Endothelial cell of umbilical vein (primary cell): ENCODE measurements at regions not wholly inside any gene's neighbourhood (a gene's known extent, or its start where the extent isn't known, plus 50 kb on each side); places are given as distances from the start of the nearest gene placed in this dataset.

ENCODE experiments used
- BruUV-seq: library from RNA; stranded (reverse); fragments of 400-500 nt; replicated peaks from 2 replicates; lab custom pipeline; 2021; lab: Mats Ljungman, UMichigan
- CTCF ChIA-PET: fragments of 300-600, 350-600 bp; sonication (Branson Sonifier 250); formaldehyde crosslinking; loops from one replicate; lab custom pipeline; 2021; ENCODE audit warnings: antibody characterized with exemption, inconsistent platforms; lab: Charles Lee
- POLR2A ChIA-PET: fragments of 300-600, 350-600 bp; sonication (Branson Sonifier 250); formaldehyde crosslinking; loops from one replicate; lab custom pipeline; 2021; ENCODE audit warnings: antibody characterized with exemption, inconsistent platforms; lab: Charles Lee
- DNase-seq: peaks from one replicate; pipeline ENCODE4 v3.0.0-alpha.2; 2011; ENCODE audit warnings: low read depth, low spot score
- FAIRE-seq: peaks from 2 replicates; lab custom pipeline; 2011; peaks lifted over from hg19 to GRCh38; lab: Jason Lieb, UNC
- H2AFZ ChIP-seq: 2 replicates; pipeline ENCODE4 v1.6.0; 2012; ENCODE audit warnings: low read depth, low read length, control low read depth, inconsistent platforms
- H3K27ac ChIP-seq: 2 replicates; pipeline ENCODE4 v1.5.1; 2011; ENCODE audit warnings: low read depth, mild to moderate bottlenecking, control low read depth, low read length, moderate library complexity; ENCODE audit not compliant: insufficient read depth
- H3K27me3 ChIP-seq, 2 experiments: 2 replicates each; pipeline versions ENCODE4 v1.6.0 to v1.6.1; 2011; ENCODE audit warnings: low read length in 2 of 2, mixed read lengths in 1 of 2; ENCODE audit not compliant: control insufficient read depth in 2 of 2, insufficient read depth in 2 of 2
- H3K36me3 ChIP-seq, 2 experiments: 2 replicates in 1 of 2; 3 replicates in 1 of 2; pipeline ENCODE4 v1.5.1; 2011; ENCODE audit warnings: low read length in 2 of 2, mild to moderate bottlenecking in 1 of 2, moderate library complexity in 1 of 2; ENCODE audit not compliant: control insufficient read depth in 2 of 2, insufficient read depth in 2 of 2; ENCODE audit errors: extremely low read depth in 1 of 2
- H3K4me1 ChIP-seq: 3 replicates; pipeline ENCODE4 v1.5.1; 2011; ENCODE audit warnings: mild to moderate bottlenecking, low read length; ENCODE audit not compliant: control insufficient read depth, insufficient read depth; ENCODE audit errors: extremely low read depth
- H3K4me2 ChIP-seq: 2 replicates; pipeline ENCODE4 v1.6.1; 2011; ENCODE audit warnings: low read length, control low read depth, mixed read lengths; ENCODE audit not compliant: insufficient read depth
- H3K4me3 ChIP-seq, 3 experiments: fragments of 200-600 bp in 1 of 3; sonication (generic), shearing (Covaris generic) in 1 of 3; replicated peaks in 1 of 3; 2 replicates each; pipeline ENCODE4 v1.5.1; 2011 to 2016; ENCODE audit warnings: control low read depth in 3 of 3, low read length in 3 of 3, mild to moderate bottlenecking in 2 of 3, inconsistent platforms in 1 of 3, low read depth in 1 of 3, moderate library complexity in 1 of 3; ENCODE audit not compliant: insufficient read depth in 1 of 3
- H3K79me2 ChIP-seq: 2 replicates; pipeline ENCODE4 v1.6.0; 2012; ENCODE audit warnings: low read length, inconsistent platforms; ENCODE audit not compliant: control insufficient read depth, insufficient read depth
- H3K9ac ChIP-seq: replicated peaks from 2 replicates; pipeline ENCODE3; 2011; ENCODE audit warnings: low read length, control low read depth; ENCODE audit not compliant: insufficient read depth; ENCODE audit errors: extremely low read depth
- H3K9me1 ChIP-seq: replicated peaks from 3 replicates; pipeline ENCODE4 v1.6.0; 2011; ENCODE audit warnings: mild to moderate bottlenecking, low read length; ENCODE audit not compliant: control insufficient read depth, insufficient read depth; ENCODE audit errors: extremely low read depth
- H3K9me3 ChIP-seq: replicated peaks from 2 replicates; pipeline ENCODE4 v1.5.1; 2012; ENCODE audit warnings: low read length, inconsistent platforms; ENCODE audit not compliant: control insufficient read depth, insufficient read depth
- H4K20me1 ChIP-seq: replicated peaks from 2 replicates; pipeline ENCODE3; 2011; ENCODE audit warnings: mild to moderate bottlenecking, low read length; ENCODE audit not compliant: control insufficient read depth, insufficient read depth; ENCODE audit errors: extremely low read depth
- EZH2 ChIP-seq: IDR thresholded peaks from 2 replicates; pipeline ENCODE4 v1.6.1; 2012; ENCODE audit warnings: borderline replicate concordance, low read depth, mild to moderate bottlenecking, moderate library complexity, low read length, inconsistent platforms; ENCODE audit not compliant: severe bottlenecking
- FOS ChIP-seq: IDR thresholded peaks from 2 replicates; pipeline ENCODE4 v1.6.1; 2011; ENCODE audit warnings: mild to moderate bottlenecking, low read length, moderate library complexity, borderline replicate concordance; ENCODE audit not compliant: insufficient read depth
- GATA2 ChIP-seq: IDR thresholded peaks from 2 replicates; pipeline ENCODE4 v1.7.0; 2011; ENCODE audit warnings: low read depth, mild to moderate bottlenecking, moderate library complexity, mixed read lengths, low read length; ENCODE audit not compliant: insufficient read length, insufficient read depth
- JUN ChIP-seq: IDR thresholded peaks from 2 replicates; pipeline ENCODE4 v1.6.1; 2011; ENCODE audit warnings: borderline replicate concordance, low read depth; ENCODE audit not compliant: insufficient read length, insufficient read depth
- MYC ChIP-seq: IDR thresholded peaks from one replicate; pipeline ENCODE4 v1.6.1; 2011; ENCODE audit warnings: mild to moderate bottlenecking, low read depth, low read length
- POLR2A ChIP-seq: IDR thresholded peaks from 2 replicates; pipeline ENCODE4 v1.6.1; 2012; ENCODE audit warnings: low read depth, mild to moderate bottlenecking, control low read depth, low read length
- POLR2AphosphoS5 ChIP-seq: IDR thresholded peaks from 2 replicates; pipeline ENCODE4 v1.6.1; 2012; ENCODE audit warnings: low read depth, mild to moderate bottlenecking, control low read depth, low read length, moderate library complexity; ENCODE audit not compliant: insufficient read depth
- dilution Hi-C: fragments of 300-500 bp; cut with MboI; formaldehyde crosslinking; loops from one replicate; pipeline ENCODE4 v1.15.0; 2019; ENCODE audit warnings: low sequenced_read_pairs; ENCODE audit not compliant: extremely low pct_ligation_motif_present
- intact Hi-C: fragments of 100-400 bp; cut with micrococcal nuclease; formaldehyde crosslinking; loops from one replicate; pipeline ENCODE4 v1.10.0; 2022
- TF ChIP-seq, protein P1 (sequence below): IDR thresholded peaks from 2 replicates; pipeline ENCODE4 v1.6.1; 2011; ENCODE audit not compliant: insufficient read depth, insufficient read length
- TF ChIP-seq, protein P2 (sequence below), 2 donors: IDR thresholded peaks; 1 replicate in 1 of 2; 2 replicates in 1 of 2; pipeline ENCODE4 v1.5.1; 2011; ENCODE audit warnings: low read length in 2 of 2, mild to moderate bottlenecking in 2 of 2, moderate library complexity in 2 of 2, control low read depth in 1 of 2, inconsistent platforms in 1 of 2, low read depth in 1 of 2; ENCODE audit not compliant: insufficient read depth in 1 of 2; ENCODE audit errors: extremely low read depth in 1 of 2

DNA sequence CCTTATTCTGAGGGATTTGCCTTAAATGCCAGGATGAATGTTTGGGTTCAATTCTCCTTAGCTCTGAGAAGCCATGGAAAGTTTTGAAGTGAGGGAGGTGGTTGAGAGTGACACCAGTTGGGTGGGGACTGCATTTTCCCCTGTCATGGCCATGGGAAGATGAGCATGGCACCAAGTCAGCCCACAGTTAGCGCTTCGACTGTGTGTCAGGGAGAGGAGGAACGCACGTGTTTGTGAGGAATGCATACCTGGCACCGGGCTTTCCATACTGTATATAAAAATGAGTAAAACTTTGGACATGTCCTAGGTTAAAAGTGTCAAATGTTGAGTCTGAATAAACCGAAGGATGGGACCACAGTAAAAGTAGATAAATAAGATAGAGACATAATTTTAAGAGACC, 187.5 kb upstream of the KL start:
- ChIA-PET CTCF (no interaction called here), POLR2A (no interaction called here)
- Histone ChIP-seq H3K4me1 (no peaks in the 10 kb centered on the region), H3K4me3 (no peak overlapping the region), H2AFZ (no peak overlapping the region), H4K20me1 (no peaks in the 10 kb centered on the region), H3K36me3 (no peaks in the 10 kb centered on the region), H3K27ac (no peak overlapping the region), H3K27me3 (peaks cover 0 to 3% of the 10 kb centered on the region in 2 experiments), H3K9ac (no peak overlapping the region), H3K4me2 (no peak overlapping the region), H3K9me3 (no peaks in the 10 kb centered on the region), H3K9me1 (no peaks in the 10 kb centered on the region), H3K79me2 (no peaks in the 10 kb centered on the region)
- intact Hi-C loops (no loop called here), dilution Hi-C loops (no loop called here)
- DNase-seq (no peak), FAIRE-seq (no peak)
- TF ChIP-seq JUN (no peak), MYC (no peak), GATA2 (no peak), POLR2A (no peak), FOS (no peak), EZH2 (no peak), POLR2AphosphoS5 (no peak)
- TF ChIP-seq, protein P1, sequence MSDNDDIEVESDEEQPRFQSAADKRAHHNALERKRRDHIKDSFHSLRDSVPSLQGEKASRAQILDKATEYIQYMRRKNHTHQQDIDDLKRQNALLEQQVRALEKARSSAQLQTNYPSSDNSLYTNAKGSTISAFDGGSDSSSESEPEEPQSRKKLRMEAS = no peak
- TF ChIP-seq, protein P2, sequence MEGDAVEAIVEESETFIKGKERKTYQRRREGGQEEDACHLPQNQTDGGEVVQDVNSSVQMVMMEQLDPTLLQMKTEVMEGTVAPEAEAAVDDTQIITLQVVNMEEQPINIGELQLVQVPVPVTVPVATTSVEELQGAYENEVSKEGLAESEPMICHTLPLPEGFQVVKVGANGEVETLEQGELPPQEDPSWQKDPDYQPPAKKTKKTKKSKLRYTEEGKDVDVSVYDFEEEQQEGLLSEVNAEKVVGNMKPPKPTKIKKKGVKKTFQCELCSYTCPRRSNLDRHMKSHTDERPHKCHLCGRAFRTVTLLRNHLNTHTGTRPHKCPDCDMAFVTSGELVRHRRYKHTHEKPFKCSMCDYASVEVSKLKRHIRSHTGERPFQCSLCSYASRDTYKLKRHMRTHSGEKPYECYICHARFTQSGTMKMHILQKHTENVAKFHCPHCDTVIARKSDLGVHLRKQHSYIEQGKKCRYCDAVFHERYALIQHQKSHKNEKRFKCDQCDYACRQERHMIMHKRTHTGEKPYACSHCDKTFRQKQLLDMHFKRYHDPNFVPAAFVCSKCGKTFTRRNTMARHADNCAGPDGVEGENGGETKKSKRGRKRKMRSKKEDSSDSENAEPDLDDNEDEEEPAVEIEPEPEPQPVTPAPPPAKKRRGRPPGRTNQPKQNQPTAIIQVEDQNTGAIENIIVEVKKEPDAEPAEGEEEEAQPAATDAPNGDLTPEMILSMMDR (IDR thresholded peaks at IDR 0.05; ENCODE audit: extremely low read depth in 1 of 2, insufficient read depth in 1 of 2, low read depth in 1 of 2, low read length in 2 of 2) = no peak
- BruUV-seq = no TSS peak
